HG02840 (cell line): ENCODE measurements at regions not wholly inside any gene's neighbourhood (a gene's known extent, or its start where the extent isn't known, plus 50 kb on each side); places are given as distances from the start of the nearest gene placed in this dataset.
"Not testable (repeated sequence)": the region's sequence is repeated elsewhere in the genome, so short reads cannot be mapped to it uniquely, and the experiment has no call there.

Experiments used
- ATAC-seq: cut with Tn5 transposase; IDR thresholded peaks from one replicate; pipeline ENCODE4 v1.9.1; 2021; ENCODE audit warnings: mild to moderate bottlenecking, moderate library complexity, moderate number of reproducible peaks; ENCODE audit not compliant: unreplicated experiment, low FRiP score

DNA sequence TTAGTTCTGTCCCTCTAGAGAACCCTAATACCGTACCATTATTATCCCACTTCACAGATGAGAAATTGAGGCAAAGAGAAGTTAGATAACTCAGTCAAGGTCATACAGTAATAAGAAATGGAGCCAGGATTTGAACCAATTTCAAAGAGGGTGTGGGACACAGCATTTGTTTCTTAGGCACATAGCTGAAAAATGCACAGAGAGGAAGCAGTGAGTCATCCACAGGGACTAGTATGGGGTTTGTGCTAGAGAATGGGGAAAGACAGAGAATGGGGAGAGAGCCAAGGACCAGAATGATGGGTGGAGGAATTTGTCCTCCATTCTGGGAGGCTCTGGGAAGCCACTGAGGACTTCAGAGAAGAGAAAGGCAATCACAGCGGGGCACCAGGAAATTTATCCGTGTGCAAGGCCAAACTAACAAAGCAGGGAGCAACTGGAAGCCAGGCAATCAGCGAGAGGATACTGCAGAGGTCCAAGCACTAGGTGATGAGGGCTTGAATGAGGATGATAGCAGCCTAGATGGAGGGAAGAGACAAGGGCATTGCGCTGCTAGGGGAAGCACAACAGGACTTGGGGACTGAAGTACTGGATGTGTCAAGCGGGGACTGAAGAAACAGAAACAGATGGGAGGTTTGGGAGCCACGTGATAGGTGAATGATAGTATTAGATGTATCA lies 78.1 kb upstream of the ZFHX3 start:
- ATAC-seq = no peak

DNA sequence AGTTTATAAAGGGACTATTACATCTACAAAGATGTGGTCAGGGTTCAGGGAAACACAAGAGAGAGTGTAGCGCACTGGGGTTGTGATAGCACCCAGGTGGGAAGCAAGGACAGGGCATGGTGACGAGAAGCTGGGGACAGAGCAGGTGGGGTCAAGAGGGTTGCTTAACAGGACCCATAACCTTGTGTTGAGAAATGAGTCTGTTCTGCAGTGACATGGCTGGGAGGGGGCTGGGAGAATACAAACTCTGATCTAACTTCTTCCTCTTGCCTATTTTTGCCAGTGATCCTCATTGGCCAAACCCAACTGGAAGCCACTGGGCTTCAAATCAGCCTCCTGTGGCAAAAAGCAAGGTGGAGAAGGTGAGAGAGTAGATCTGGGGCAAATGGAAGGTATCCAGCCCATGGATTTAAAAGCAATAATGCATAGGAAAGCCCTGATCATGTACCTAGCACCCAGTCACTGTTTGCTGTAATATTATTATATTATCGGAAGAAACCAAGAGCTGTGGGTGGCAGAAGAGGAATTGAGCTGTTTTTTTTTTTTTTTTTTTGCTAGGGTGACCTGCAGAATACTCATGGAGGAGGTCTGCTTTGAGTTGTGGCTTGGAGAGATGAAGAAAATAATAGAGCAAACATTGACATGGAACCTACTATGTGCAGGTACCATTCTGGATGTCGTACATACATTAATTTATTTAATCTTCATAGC lies 76.9 kb upstream of the ZFHX3 start:
- no peak for ATAC-seq

DNA sequence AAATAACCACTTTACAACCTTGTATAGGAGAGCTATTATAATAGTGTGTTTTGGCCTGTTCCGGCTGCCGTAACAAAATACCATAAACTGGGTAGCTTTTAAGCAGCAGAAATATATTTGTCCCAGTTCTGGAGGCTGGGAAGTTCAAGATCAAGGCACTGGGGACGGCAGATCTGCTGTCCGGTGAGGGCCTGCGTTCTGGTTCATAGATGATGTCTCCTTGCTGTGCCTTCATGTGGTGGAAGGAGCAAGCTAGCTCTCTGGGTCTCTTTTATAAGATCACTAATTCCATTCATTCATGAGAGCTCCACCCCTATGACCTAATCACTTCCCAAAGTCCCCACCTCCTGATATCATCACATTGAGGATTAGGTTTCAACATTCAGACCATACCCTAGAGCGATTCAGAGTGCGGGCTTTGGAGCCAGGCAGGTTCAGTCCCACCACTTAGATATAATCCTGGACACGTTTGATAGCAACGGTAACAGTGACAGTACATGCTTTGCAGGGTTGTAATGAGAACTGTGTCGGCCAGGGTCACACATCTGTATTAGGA lies 76.2 kb upstream of the ZFHX3 start:
- ATAC-seq = no peak

DNA sequence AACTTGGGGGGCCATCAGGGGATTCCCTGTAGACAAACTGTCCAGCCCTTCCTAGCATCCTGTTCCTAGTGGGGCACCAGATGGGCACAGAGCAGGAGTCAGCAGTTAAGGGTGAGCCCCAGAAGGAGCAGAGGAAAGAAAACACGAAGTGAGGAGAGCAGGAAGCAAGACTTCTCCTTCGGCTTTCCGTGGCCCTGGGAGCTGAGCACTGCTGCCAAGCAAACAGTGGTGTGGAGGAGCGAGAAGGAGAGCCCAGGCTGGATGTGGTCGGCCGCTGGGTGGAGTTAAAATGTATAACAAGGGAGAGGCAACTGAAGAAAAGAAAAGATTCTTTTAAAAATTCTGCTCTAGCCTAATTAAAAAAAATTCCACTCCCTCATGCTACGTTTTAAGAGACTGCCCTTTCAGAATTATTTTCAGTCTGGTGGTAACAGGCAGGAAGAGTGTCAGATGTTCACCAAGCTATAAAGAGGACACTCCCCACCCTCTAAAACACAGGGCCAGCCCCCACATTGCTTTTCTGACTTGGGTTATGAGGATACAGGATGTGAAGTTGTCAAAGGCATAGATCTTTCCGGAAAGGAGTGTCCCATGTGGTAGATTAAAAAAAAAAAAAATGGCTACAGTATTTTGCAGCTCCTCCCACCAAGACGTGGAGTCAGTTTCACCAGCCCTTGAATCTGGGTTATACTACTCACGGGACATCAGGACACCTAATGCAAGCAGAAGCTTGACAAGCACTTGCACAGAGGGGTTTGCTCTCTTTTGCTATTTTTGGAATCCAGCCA lies 74.9 kb upstream of the ZFHX3 start:
- no peak for ATAC-seq

DNA sequence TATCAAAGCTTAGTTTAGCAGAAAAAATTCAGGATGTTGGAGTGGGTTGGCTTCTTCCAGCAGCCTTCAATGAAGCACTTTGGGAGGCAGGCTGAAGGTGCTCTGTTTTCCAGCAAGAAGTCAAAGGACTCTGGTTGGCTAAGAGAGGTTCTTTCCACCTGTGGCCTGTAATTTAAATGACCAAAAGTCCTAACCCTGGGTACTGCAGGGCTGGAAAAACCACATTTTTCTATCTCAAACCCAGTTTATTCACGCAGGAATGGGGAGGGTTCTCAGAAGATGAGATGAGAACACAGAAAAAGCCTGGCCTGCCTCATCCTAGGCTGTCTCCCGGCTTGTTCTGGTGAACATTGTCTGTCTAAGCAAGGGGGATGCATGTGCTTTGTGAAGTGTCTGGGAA lies 68.6 kb upstream of the ZFHX3 start:
- ATAC-seq = no peak

DNA sequence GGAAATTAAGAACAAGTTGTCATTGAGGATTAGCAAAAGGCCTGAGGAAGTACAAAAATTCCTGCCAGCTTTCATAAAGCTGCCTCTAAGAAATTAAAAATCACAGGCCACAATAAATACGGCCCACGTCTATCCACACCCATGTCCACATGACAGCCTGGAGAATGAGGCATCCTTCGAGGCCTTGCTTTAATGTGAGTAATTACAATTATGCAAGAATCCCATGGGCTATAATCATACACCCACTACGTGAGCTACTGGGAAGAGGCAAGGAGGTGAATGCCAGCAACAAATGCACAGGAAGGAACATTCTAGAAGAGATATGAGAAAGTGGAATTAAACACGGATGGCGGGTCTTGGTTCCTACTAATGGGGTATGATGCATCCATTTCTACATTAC lies 65.4 kb upstream of the ZFHX3 start:
- no peak for ATAC-seq

DNA sequence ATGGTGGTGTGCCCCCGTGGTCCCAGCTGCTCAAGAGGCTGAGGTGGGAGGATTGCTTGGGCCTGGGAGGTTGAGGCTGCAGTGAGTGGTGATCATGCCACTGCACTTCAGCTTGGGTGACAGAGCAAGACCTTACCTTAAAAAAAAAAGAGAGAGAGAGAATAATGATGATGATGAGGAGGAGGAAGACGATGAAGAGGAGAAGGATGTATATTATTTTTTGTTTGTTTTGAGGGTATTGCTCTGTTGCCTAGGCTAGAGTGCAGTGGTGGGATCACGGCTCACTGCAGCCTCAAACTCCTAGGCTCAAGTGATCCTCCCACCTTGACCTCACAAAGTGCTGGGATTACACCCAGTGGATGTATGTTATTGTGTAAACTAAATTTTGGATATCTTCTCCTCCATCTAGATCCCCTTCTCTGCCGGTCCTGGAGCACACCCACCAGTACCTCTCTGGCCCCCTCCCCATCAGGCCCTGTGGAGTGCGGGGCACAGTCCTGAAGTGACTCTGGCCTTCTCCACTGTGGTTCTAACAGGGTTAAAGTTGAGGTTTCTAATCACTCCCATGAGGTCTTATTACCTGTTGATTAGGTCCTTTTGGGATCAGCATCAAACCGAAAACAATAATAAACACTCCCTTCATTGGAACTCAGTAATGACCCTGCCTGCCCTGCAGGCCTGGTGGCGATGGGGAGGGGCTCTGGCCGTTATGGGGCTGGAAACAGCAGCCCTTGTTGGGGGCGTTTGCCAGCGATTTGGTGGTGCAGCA lies 60.5 kb upstream of the ZFHX3 start:
- ATAC-seq = no peak

DNA sequence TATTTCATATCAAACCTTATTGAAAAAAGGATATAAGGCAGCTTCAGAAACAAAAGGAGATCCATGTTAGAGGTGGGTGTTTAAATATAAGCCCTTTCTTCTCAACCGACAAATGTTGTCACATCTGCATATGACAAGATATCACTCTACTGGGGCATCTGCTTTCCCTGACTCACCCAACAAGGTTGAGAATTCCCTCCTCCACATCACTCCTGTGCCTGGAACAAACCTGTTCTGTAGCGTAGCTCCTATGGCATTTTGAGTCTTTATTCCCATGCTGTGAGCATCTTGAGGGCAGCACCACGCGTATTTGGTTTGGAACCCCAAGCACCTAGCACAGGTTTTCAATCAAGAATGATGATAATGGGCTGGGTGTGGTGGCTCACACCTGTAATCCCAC lies 59.4 kb upstream of the ZFHX3 start:
- no peak for ATAC-seq

DNA sequence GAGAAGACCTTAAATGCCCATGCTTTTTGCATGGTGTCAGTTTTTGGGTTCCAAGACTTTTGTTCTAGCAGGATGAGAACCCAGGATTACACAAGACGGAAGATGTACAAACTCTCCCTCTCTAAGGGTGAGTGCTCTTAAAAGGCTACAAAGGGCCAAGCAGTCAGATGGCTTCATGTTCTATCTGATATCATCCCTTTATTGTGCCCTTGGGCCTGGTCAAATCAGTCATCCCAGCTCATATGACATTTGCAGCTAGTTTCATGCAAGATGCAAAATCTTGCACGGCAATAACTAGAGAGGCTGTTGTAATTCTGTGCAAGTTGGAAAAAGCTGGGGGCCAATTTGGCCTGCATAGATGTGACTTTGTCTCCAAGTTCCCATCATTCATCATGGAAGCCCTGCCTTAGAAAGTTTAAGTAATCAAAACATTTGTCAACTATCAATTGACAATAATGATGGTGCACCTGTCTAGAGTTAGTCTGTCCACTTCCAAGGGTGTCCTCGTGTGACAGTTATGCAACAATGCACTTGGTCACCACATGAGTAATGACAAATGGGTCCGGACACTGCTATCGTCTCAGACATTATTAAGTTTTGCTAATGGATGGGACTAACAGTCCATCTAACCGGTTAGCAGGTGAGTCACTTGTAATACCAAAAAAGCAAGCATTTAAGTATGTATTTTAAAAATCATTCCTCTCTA lies 58.6 kb upstream of the ZFHX3 start:
- ATAC-seq = no peak

DNA sequence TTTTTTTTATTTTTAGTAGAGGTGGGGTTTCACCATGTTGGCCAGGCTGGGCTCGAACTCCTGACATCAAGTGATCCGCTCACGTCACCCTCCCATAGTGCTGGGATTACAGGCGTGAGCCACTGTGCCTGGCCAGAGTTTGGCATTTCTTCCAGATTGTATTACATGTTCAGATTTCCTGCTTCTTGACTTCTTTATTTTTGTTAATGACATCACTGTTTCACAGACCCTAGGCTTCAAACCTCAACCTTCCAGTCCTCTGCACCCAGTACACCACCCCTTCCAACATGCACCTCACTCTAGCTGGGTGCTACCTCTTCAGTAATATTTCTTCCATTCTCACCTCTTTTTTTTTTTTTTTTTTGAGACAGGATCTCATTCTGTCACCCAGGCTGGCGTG lies 53.6 kb upstream of the ZFHX3 start:
- no peak for ATAC-seq

DNA sequence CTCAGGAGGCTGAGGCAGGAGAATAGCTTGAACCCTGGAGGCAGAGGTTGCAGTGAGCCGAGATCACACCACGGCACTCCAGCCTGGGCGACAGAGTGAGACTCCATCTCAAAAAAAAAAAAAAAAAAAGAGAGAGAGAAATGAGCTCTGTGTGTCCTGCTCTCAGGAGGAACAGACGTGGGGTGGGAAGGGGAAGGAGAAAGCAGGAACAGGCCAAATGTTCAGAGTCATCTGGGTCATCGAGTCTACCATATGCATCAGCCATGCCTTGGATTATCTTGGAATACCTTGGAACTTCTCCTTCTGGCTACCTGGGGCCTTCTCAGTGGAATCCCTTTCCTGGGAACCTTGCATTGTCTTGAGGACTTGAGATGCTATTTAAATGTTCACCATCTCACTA lies 51.7 kb upstream of the ZFHX3 start:
- not testable (repeated sequence) for ATAC-seq
